Spleen (tissue), 11 donors: ENCODE measurements at regions not wholly inside any gene's neighbourhood (a gene's known extent, or its start where the extent isn't known, plus 50 kb on each side); places are given as distances from the start of the nearest gene placed in this dataset.

Source experiments
- DNase-seq: peaks from one replicate; pipeline ENCODE4 v3.0.0-alpha.2; 2020
- H3K27ac ChIP-seq, 8 donors: fragments of 200-600 bp; sonication (generic) in 7 of 8; 1 replicate in 4 of 8; 2 replicates in 4 of 8; pipeline versions ENCODE4 v1.5.0 to v1.8.0; 2016 to 2021; ENCODE audit warnings: inconsistent platforms in 4 of 8, mild to moderate bottlenecking in 4 of 8, moderate library complexity in 1 of 8
- H3K27me3 ChIP-seq, 7 donors: fragments of 200-600 bp; sonication (generic) in 6 of 7; replicated peaks in 1 of 7; 1 replicate in 4 of 7; 2 replicates in 3 of 7; pipeline versions ENCODE4 v1.5.0 to v1.8.0; 2016 to 2021; ENCODE audit warnings: inconsistent platforms in 3 of 7, mild to moderate bottlenecking in 1 of 7
- H3K36me3 ChIP-seq, 6 donors: fragments of 200-600 bp; sonication (generic) in 5 of 6; 1 replicate in 4 of 6; 2 replicates in 2 of 6; pipeline versions ENCODE4 v1.5.0 to v1.8.0; 2016 to 2021; ENCODE audit warnings: inconsistent platforms in 2 of 6
- H3K4me1 ChIP-seq, 6 donors: fragments of 200-600 bp; sonication (generic) in 5 of 6; 1 replicate in 3 of 6; 2 replicates in 3 of 6; pipeline versions ENCODE4 v1.5.0 to v1.8.0; 2016 to 2021; ENCODE audit warnings: inconsistent platforms in 3 of 6
- H3K4me3 ChIP-seq, 8 donors: fragments of 200-600 bp; sonication (generic) in 7 of 8; 1 replicate in 4 of 8; 2 replicates in 4 of 8; pipeline versions ENCODE4 v1.5.0 to v1.8.0; 2016 to 2021; ENCODE audit warnings: inconsistent platforms in 4 of 8, mild to moderate bottlenecking in 4 of 8, moderate library complexity in 2 of 8
- H3K9me3 ChIP-seq, 8 donors: fragments of 200-600 bp; sonication (generic) in 7 of 8; 1 replicate in 4 of 8; 2 replicates in 4 of 8; pipeline versions ENCODE4 v1.5.0 to v1.8.0; 2016 to 2021; ENCODE audit warnings: inconsistent platforms in 4 of 8
- CTCF ChIP-seq, 11 experiments: fragments of 200-600 bp in 7 of 11; fragments of 450-650 bp in 4 of 11; sonication (generic) in 4 of 11; IDR thresholded peaks in 8 of 11; conservative IDR thresholded peaks in 3 of 11; 1 replicate in 7 of 11; 2 replicates in 4 of 11; pipeline versions ENCODE4 v1.4.0 to v1.8.0; 2016 to 2021; ENCODE audit warnings: antibody characterized with exemption in 11 of 11, inconsistent platforms in 4 of 11, mild to moderate bottlenecking in 1 of 11
- POLR2A ChIP-seq, 3 donors: fragments of 450-650 bp; IDR thresholded peaks; one replicate each; pipeline ENCODE4 v1.5.1; 2017; ENCODE audit warnings: antibody characterized with exemption in 3 of 3, mild to moderate bottlenecking in 1 of 3
- POLR2AphosphoS5 ChIP-seq, 3 donors: sonication (generic); formaldehyde crosslinking; IDR thresholded peaks; one replicate each; pipeline ENCODE4 v1.5.1; 2017; ENCODE audit warnings: antibody characterized with exemption in 3 of 3
- WGBS, 5 donors: extraction: QIAGEN DNeasy Blood & Tissue Kit in 3 of 5; methylation state at CpG; one replicate each; pipeline versions ENCODE4 v1.1.5 to v1.1.7; 2013 to 2018; 5-methylcytosine and 5-hydroxymethylcytosine counted together
- intact Hi-C: fragments of 100-400 bp; cut with DNase I; formaldehyde crosslinking; loops from one replicate; pipeline ENCODE4 v1.15.0; 2023; ENCODE audit warnings: low total_unique reads
- donor health status: healthy with polysubstance abuse.
- donor health status: DM: no; HTN: no; CAD: no; lungs with moderate emphysema.
- donor health status: DM: no; HTN: no; CAD: no.
- donor health status: Bipolar disorder and iron deficiency.
- donor health status: healthy.
- donor health status: DM: no; HTN: no; CAD: no.
- donor health status: DM: yes; HTN: yes; CAD: no.

- Histone ChIP-seq H3K4me1 (no peaks in the 10 kb centered on the region), H3K9me3 (no peaks in the 10 kb centered on the region), H3K27ac (no peak overlapping the region), H3K36me3 (no peaks in the 10 kb centered on the region), H3K4me3 (no peak overlapping the region), H3K27me3 (no peaks in the 10 kb centered on the region)
- TF ChIP-seq POLR2A (IDR thresholded peaks at IDR 0.05) (no peak), POLR2AphosphoS5 (IDR thresholded peaks at IDR 0.05) (no peak), CTCF (IDR thresholded peaks at IDR 0.05 in 8 of 11, conservative IDR thresholded peaks at IDR 0.05 in 3 of 11) (no peak)
- intact Hi-C loops = no loop called here
- DNase-seq = no peak
- 90 to 94% (median 93%) methylated on average over 6 of the region's 6 CpGs; no CpG with 5 or more reads in 2 of the 5 donors for WGBS, 5 donors
Measured at GRCh38 chrY:15468091-15468490, 943.8 kb downstream of the NLGN4Y start.

GRCh38 chrY:15471371-15471770 is 947.0 kb downstream of the NLGN4Y start:
- DNase-seq = no peak
- no peaks in the 10 kb centered on the region for H3K27me3 ChIP-seq
- H3K4me1 ChIP-seq = no peaks in the 10 kb centered on the region
- H3K27ac ChIP-seq = no peak overlapping the region
- H3K36me3 ChIP-seq = no peaks in the 10 kb centered on the region
- no peak for TF ChIP-seq CTCF (IDR thresholded peaks at IDR 0.05 in 8 of 11, conservative IDR thresholded peaks at IDR 0.05 in 3 of 11)
- TF ChIP-seq POLR2A (IDR thresholded peaks at IDR 0.05) = no peak
- no peak for TF ChIP-seq POLR2AphosphoS5 (IDR thresholded peaks at IDR 0.05)
- WGBS, 5 donors = 92 to 95% (median 92%) methylated on average over 1 of the region's 1 CpG; no CpG with 5 or more reads in 2 of the 5 donors
- H3K9me3 ChIP-seq = no peaks in the 10 kb centered on the region
- H3K4me3 ChIP-seq = no peak overlapping the region
- intact Hi-C loops = no loop called here

GRCh38 chrY:15478348-15478963 is 954.1 kb downstream of the NLGN4Y start:
- H3K27me3 ChIP-seq = no peaks in the 10 kb centered on the region
- no peak overlapping the region for H3K27ac ChIP-seq
- H3K36me3 ChIP-seq = no peaks in the 10 kb centered on the region
- no peak overlapping the region for H3K4me3 ChIP-seq
- DNase-seq = no peak
- H3K9me3 ChIP-seq = no peaks in the 10 kb centered on the region
- 72 to 83% (median 74%) methylated on average over 2 to 5 of the region's 5 CpGs; no CpG with 5 or more reads in 2 of the 5 donors for WGBS, 5 donors
- no peaks in the 10 kb centered on the region for H3K4me1 ChIP-seq
- intact Hi-C loops = no loop called here
- no peak for TF ChIP-seq POLR2AphosphoS5 (IDR thresholded peaks at IDR 0.05)
- TF ChIP-seq CTCF (IDR thresholded peaks at IDR 0.05 in 8 of 11, conservative IDR thresholded peaks at IDR 0.05 in 3 of 11) = no peak
- TF ChIP-seq POLR2A (IDR thresholded peaks at IDR 0.05) = no peak

DNA sequence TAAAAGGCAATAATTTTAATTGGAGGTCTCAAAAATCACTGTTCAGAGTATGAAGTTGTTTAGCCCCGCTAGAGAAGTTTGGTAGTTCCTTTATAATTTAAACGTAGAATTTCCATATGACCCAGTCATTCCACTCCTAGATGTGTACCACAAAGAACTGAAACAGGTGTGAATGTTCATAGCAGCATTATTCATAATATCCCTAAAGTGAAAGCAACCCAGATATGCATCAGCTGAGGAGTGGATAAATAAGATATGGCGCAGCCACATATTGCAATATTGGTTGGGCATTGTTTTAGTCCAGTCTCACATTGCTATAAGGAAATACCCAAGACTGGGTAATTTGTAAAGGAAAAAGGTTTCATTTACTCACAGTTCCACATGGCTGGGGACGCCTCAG is 976.2 kb downstream of the NLGN4Y start:
- Histone ChIP-seq H3K9me3 (no peaks in the 10 kb centered on the region), H3K36me3 (no peaks in the 10 kb centered on the region), H3K27ac (no peak overlapping the region), H3K4me3 (no peak overlapping the region), H3K27me3 (no peaks in the 10 kb centered on the region), H3K4me1 (no peaks in the 10 kb centered on the region)
- TF ChIP-seq POLR2AphosphoS5 (IDR thresholded peaks at IDR 0.05) = no peak
- TF ChIP-seq POLR2A (IDR thresholded peaks at IDR 0.05) = no peak
- no peak for DNase-seq
- 82 to 94% (median 89%) methylated on average over 4 of the region's 4 CpGs; no CpG with 5 or more reads in 2 of the 5 donors for WGBS, 5 donors
- intact Hi-C loops = no loop called here
